ENCODE measurements at regions not wholly inside any gene's neighbourhood (a gene's known extent, or its start where the extent isn't known, plus 50 kb on each side); places are given as distances from the start of the nearest gene placed in this dataset.

GRCh38 chr2:239523954-239524330, 123.1 kb upstream of the HDAC4 start:
- ChIA-PET POLR2A (no interaction called here), CTCF (no interaction called here)
- Mint-ChIP-seq H3K27me3 (ENCODE audit: low read depth) (no peaks in the 10 kb centered on the region), H3K9me3 (ENCODE audit: insufficient read depth) (no peaks in the 10 kb centered on the region), H3K4me1 (ENCODE audit: low read depth) (no peaks in the 10 kb centered on the region), H3K27ac (no peak overlapping the region), H3K4me3 (no peak overlapping the region), H3K36me3 (ENCODE audit: low read depth) (no peaks in the 10 kb centered on the region)
- DNase-seq (no peak), ATAC-seq (no peak)

GRCh38 chr2:239523147-239523953, 122.5 kb upstream of the HDAC4 start:
- H3K9me3 Mint-ChIP-seq (ENCODE audit: insufficient read depth): no peaks in the 10 kb centered on the region
- no peak overlapping the region for H3K4me3 Mint-ChIP-seq
- no peaks in the 10 kb centered on the region for H3K27me3 Mint-ChIP-seq (ENCODE audit: low read depth)
- H3K27ac Mint-ChIP-seq: no peak overlapping the region
- CTCF ChIA-PET: no interaction called here
- POLR2A ChIA-PET: no interaction called here
- H3K4me1 Mint-ChIP-seq (ENCODE audit: low read depth): no peaks in the 10 kb centered on the region
- DNase-seq (no peak), ATAC-seq (no peak)
- H3K36me3 Mint-ChIP-seq (ENCODE audit: low read depth): no peaks in the 10 kb centered on the region

GRCh38 chr2:239522740-239523119, 121.9 kb upstream of the HDAC4 start:
- H3K27me3 Mint-ChIP-seq (ENCODE audit: low read depth): no peaks in the 10 kb centered on the region
- ATAC-seq (no peak), DNase-seq (no peak)
- no peak overlapping the region for H3K4me3 Mint-ChIP-seq
- no peaks in the 10 kb centered on the region for H3K36me3 Mint-ChIP-seq (ENCODE audit: low read depth)
- POLR2A ChIA-PET: no interaction called here
- H3K4me1 Mint-ChIP-seq (ENCODE audit: low read depth): no peaks in the 10 kb centered on the region
- H3K9me3 Mint-ChIP-seq (ENCODE audit: insufficient read depth): no peaks in the 10 kb centered on the region
- CTCF ChIA-PET: no interaction called here
- no peak overlapping the region for H3K27ac Mint-ChIP-seq

GRCh38 chr2:239522002-239522739, 121.4 kb upstream of the HDAC4 start:
- ATAC-seq (no peak), DNase-seq (no peak)
- Mint-ChIP-seq H3K27ac (no peak overlapping the region), H3K36me3 (ENCODE audit: low read depth) (no peaks in the 10 kb centered on the region), H3K4me3 (no peak overlapping the region), H3K27me3 (ENCODE audit: low read depth) (no peaks in the 10 kb centered on the region), H3K9me3 (ENCODE audit: insufficient read depth) (no peaks in the 10 kb centered on the region), H3K4me1 (ENCODE audit: low read depth) (no peaks in the 10 kb centered on the region)
- ChIA-PET CTCF (no interaction called here), POLR2A (no interaction called here)

GRCh38 chr2:239521518-239521815, 120.6 kb upstream of the HDAC4 start:
- DNase-seq: no peak
- no peak overlapping the region for H3K27ac Mint-ChIP-seq
- no peak overlapping the region for H3K4me3 Mint-ChIP-seq
- H3K4me1 Mint-ChIP-seq (ENCODE audit: low read depth): no peaks in the 10 kb centered on the region
- no peak for ATAC-seq
- no peaks in the 10 kb centered on the region for H3K27me3 Mint-ChIP-seq (ENCODE audit: low read depth)
- POLR2A ChIA-PET: no interaction called here
- CTCF ChIA-PET: no interaction called here
- H3K36me3 Mint-ChIP-seq (ENCODE audit: low read depth): no peaks in the 10 kb centered on the region
- no peaks in the 10 kb centered on the region for H3K9me3 Mint-ChIP-seq (ENCODE audit: insufficient read depth)

GRCh38 chr2:239520811-239521517, 120.1 kb upstream of the HDAC4 start:
- ChIA-PET CTCF (no interaction called here), POLR2A (no interaction called here)
- Mint-ChIP-seq H3K9me3 (ENCODE audit: insufficient read depth) (no peaks in the 10 kb centered on the region), H3K27me3 (ENCODE audit: low read depth) (no peaks in the 10 kb centered on the region), H3K4me3 (no peak overlapping the region), H3K27ac (no peak overlapping the region), H3K4me1 (ENCODE audit: low read depth) (no peaks in the 10 kb centered on the region), H3K36me3 (ENCODE audit: low read depth) (no peaks in the 10 kb centered on the region)
- no peak for DNase-seq
- no peak for ATAC-seq

GRCh38 chr2:239519921-239520585, 119.2 kb upstream of the HDAC4 start:
- DNase-seq: no peak
- Mint-ChIP-seq H3K4me3 (no peak overlapping the region), H3K27ac (no peak overlapping the region), H3K27me3 (ENCODE audit: low read depth) (no peaks in the 10 kb centered on the region), H3K9me3 (ENCODE audit: insufficient read depth) (no peaks in the 10 kb centered on the region), H3K36me3 (ENCODE audit: low read depth) (no peaks in the 10 kb centered on the region), H3K4me1 (ENCODE audit: low read depth) (no peaks in the 10 kb centered on the region)
- no peak for ATAC-seq
- CTCF ChIA-PET: no interaction called here
- POLR2A ChIA-PET: no interaction called here

GRCh38 chr2:239519089-239519920, 118.5 kb upstream of the HDAC4 start:
- CTCF ChIA-PET: no interaction called here
- no peak overlapping the region for H3K27ac Mint-ChIP-seq

GRCh38 chr2:239518286-239519088, 117.7 kb upstream of the HDAC4 start:
- Mint-ChIP-seq H3K4me1 (ENCODE audit: low read depth) (no peaks in the 10 kb centered on the region), H3K27me3 (ENCODE audit: low read depth) (no peaks in the 10 kb centered on the region), H3K4me3 (no peak overlapping the region), H3K27ac (no peak overlapping the region), H3K36me3 (ENCODE audit: low read depth) (no peaks in the 10 kb centered on the region), H3K9me3 (ENCODE audit: insufficient read depth) (no peaks in the 10 kb centered on the region)
- CTCF ChIA-PET: no interaction called here
- ATAC-seq: no peak
- no peak for DNase-seq
- POLR2A ChIA-PET: interaction anchor here (0.7 kb wide), 1 partner anchor 294 kb away, joined by 6 read pairs; no protein-coding TSS in a partner anchor

More at GRCh38 chr2:239519089-239519920, 118.5 kb upstream of the HDAC4 start:
- Mint-ChIP-seq H3K4me1 (ENCODE audit: low read depth) (no peaks in the 10 kb centered on the region), H3K4me3 (no peak overlapping the region), H3K9me3 (ENCODE audit: insufficient read depth) (no peaks in the 10 kb centered on the region), H3K27me3 (ENCODE audit: low read depth) (no peaks in the 10 kb centered on the region), H3K36me3 (ENCODE audit: low read depth) (no peaks in the 10 kb centered on the region)
- POLR2A ChIA-PET: no interaction called here
- DNase-seq: no peak
- no peak for ATAC-seq

- no peak overlapping the region for H3K27ac Mint-ChIP-seq
- no peaks in the 10 kb centered on the region for H3K9me3 Mint-ChIP-seq (ENCODE audit: insufficient read depth)
- H3K36me3 Mint-ChIP-seq (ENCODE audit: low read depth): no peaks in the 10 kb centered on the region
- ChIA-PET POLR2A (no interaction called here), CTCF (no interaction called here)
- DNase-seq: no peak
- no peaks in the 10 kb centered on the region for H3K4me1 Mint-ChIP-seq (ENCODE audit: low read depth)
- ATAC-seq: no peak
- no peak overlapping the region for H3K4me3 Mint-ChIP-seq
- H3K27me3 Mint-ChIP-seq (ENCODE audit: low read depth): no peaks in the 10 kb centered on the region
These were observed 116.9 kb upstream of the HDAC4 start for GRCh38 chr2:239517686-239518085.

GRCh38 chr2:239516954-239517305, 116.1 kb upstream of the HDAC4 start:
- Mint-ChIP-seq H3K36me3 (ENCODE audit: low read depth) (no peaks in the 10 kb centered on the region), H3K4me1 (ENCODE audit: low read depth) (no peaks in the 10 kb centered on the region), H3K4me3 (no peak overlapping the region), H3K9me3 (ENCODE audit: insufficient read depth) (no peaks in the 10 kb centered on the region), H3K27me3 (ENCODE audit: low read depth) (no peaks in the 10 kb centered on the region), H3K27ac (no peak overlapping the region)
- no peak for ATAC-seq
- POLR2A ChIA-PET: no interaction called here
- CTCF ChIA-PET: no interaction called here
- no peak for DNase-seq
